ENCODE measurements at regions not wholly inside any gene's neighbourhood (a gene's known extent, or its start where the extent isn't known, plus 50 kb on each side); places are given as distances from the start of the nearest gene placed in this dataset.

DNA sequence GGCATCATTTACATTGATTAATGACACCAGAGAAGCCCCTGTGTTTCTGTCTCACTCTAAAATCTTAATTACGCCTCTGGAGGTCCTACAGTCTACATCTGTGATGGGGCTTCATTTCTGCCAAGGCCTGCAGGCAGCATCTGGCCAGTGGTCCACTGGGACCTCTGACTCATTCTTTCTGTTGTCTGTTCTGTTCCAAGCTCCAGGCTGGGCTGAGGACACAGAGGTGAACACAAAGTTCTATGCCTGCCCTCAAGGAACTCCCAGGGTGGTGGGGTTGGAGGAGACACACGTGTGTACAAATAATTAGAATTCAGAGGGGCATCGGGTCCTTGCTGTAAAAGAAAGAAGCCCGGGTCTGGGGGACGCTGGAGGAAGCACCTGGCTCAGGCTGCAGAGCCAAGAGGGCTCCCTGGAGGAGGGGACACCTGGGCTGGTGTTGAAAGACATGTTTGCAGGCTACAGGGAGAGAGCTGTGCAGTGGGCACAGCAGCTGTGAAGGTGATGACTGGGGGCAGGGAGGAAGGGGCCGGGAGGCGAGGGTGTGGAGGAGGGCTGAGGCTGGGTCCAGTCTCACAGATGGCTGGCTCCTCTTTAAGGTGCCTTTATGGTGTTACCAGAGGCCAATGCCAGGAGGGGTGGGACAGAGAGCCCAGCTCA, 103.3 kb upstream of the PRR23E start:
- no peaks in the 10 kb centered on the region for H3K4me1 ChIP-seq (ENCODE audit: control insufficient read depth, extremely low read depth, insufficient read depth, low read length)
- dilution Hi-C loops (cut with MboI; ENCODE audit: extremely low pct_ligation_motif_present, low sequenced_read_pairs) = no loop called here
- no peaks in the 10 kb centered on the region for H3K9me3 ChIP-seq (replicated peaks; ENCODE audit: control insufficient read depth, insufficient read depth, low read length)
- no peak for TF ChIP-seq POLR2AphosphoS5 (IDR thresholded peaks at IDR 0.05; ENCODE audit: insufficient read depth, low read depth, low read length)
- TF ChIP-seq, protein P1, sequence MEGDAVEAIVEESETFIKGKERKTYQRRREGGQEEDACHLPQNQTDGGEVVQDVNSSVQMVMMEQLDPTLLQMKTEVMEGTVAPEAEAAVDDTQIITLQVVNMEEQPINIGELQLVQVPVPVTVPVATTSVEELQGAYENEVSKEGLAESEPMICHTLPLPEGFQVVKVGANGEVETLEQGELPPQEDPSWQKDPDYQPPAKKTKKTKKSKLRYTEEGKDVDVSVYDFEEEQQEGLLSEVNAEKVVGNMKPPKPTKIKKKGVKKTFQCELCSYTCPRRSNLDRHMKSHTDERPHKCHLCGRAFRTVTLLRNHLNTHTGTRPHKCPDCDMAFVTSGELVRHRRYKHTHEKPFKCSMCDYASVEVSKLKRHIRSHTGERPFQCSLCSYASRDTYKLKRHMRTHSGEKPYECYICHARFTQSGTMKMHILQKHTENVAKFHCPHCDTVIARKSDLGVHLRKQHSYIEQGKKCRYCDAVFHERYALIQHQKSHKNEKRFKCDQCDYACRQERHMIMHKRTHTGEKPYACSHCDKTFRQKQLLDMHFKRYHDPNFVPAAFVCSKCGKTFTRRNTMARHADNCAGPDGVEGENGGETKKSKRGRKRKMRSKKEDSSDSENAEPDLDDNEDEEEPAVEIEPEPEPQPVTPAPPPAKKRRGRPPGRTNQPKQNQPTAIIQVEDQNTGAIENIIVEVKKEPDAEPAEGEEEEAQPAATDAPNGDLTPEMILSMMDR (IDR thresholded peaks at IDR 0.05; ENCODE audit: extremely low read depth in 1 of 2, insufficient read depth in 1 of 2, low read depth in 1 of 2, low read length in 2 of 2) = no peak
- no peak for TF ChIP-seq POLR2A (IDR thresholded peaks at IDR 0.05; ENCODE audit: low read depth, low read length)
- TF ChIP-seq EZH2 (IDR thresholded peaks at IDR 0.05; ENCODE audit: borderline replicate concordance, low read depth, low read length, severe bottlenecking) = no peak
- no peak for TF ChIP-seq MAX (IDR thresholded peaks at IDR 0.05; ENCODE audit: insufficient read depth, insufficient read length)
- TF ChIP-seq FOS (IDR thresholded peaks at IDR 0.05; ENCODE audit: borderline replicate concordance, insufficient read depth, low read length) = no peak
- TF ChIP-seq MYC (IDR thresholded peaks at IDR 0.05; ENCODE audit: low read depth, low read length) = no peak
- TF ChIP-seq JUN (IDR thresholded peaks at IDR 0.05; ENCODE audit: borderline replicate concordance, insufficient read depth, insufficient read length, low read depth) = no peak
- TF ChIP-seq GATA2 (IDR thresholded peaks at IDR 0.05; ENCODE audit: insufficient read depth, insufficient read length, low read depth, low read length) = no peak
- H3K4me3 ChIP-seq (replicated peaks in 1 of 3; ENCODE audit: insufficient read depth in 1 of 3, low read depth in 1 of 3, low read length in 3 of 3) = no peak overlapping the region
- no peak overlapping the region for H3K4me2 ChIP-seq (ENCODE audit: insufficient read depth, low read length)
- no peaks in the 10 kb centered on the region for H3K79me2 ChIP-seq (ENCODE audit: control insufficient read depth, insufficient read depth, low read length)
- H2AFZ ChIP-seq (ENCODE audit: low read depth, low read length) = no peak overlapping the region
- no peak for DNase-seq (ENCODE audit: low read depth, low spot score)
- CTCF ChIA-PET = no interaction called here
- intact Hi-C loops (cut with micrococcal nuclease) = no loop called here
- H4K20me1 ChIP-seq (replicated peaks; ENCODE audit: control insufficient read depth, extremely low read depth, insufficient read depth, low read length) = no peaks in the 10 kb centered on the region
- no peak for FAIRE-seq
- H3K9me1 ChIP-seq (replicated peaks; ENCODE audit: control insufficient read depth, extremely low read depth, insufficient read depth, low read length) = no peaks in the 10 kb centered on the region
- no peaks in the 10 kb centered on the region for H3K36me3 ChIP-seq (ENCODE audit: control insufficient read depth in 2 of 2, extremely low read depth in 1 of 2, insufficient read depth in 2 of 2, low read length in 2 of 2)
- no TSS peak for BruUV-seq (replicated peaks)
- no peak overlapping the region for H3K27ac ChIP-seq (ENCODE audit: insufficient read depth, low read depth, low read length)
- no peak overlapping the region for H3K9ac ChIP-seq (replicated peaks; ENCODE audit: extremely low read depth, insufficient read depth, low read length)
- H3K27me3 ChIP-seq (ENCODE audit: control insufficient read depth in 2 of 2, insufficient read depth in 2 of 2, low read length in 2 of 2) = no peaks in the 10 kb centered on the region
- POLR2A ChIA-PET = no interaction called here
